DMS153 (cell line): ENCODE measurements at regions not wholly inside any gene's neighbourhood (a gene's known extent, or its start where the extent isn't known, plus 50 kb on each side); places are given as distances from the start of the nearest gene placed in this dataset.
A peak's percentile ranks its signal among the peaks of the same experiment; 100 is the strongest.

Source experiments
- DNase-seq: peaks from one replicate; lab custom pipeline; 2025; lab: John Stamatoyannopoulos, UW

- DNase-seq: no peak
Observed at GRCh38 chr16:52103791-52104190, 443.2 kb downstream of the TOX3 start.

- DNase-seq: no peak
Observed at GRCh38 chr16:52101246-52101645, 445.7 kb downstream of the TOX3 start.

- DNase-seq: peak; percentile 63
Observed at GRCh38 chr16:52099382-52099781, 447.6 kb downstream of the TOX3 start.

- peak; percentile 23 for DNase-seq
Observed at GRCh38 chr16:52095471-52095870, 451.5 kb downstream of the TOX3 start.

- no peak for DNase-seq
Observed at GRCh38 chr16:52092126-52092525, 454.8 kb downstream of the TOX3 start.

- DNase-seq: no peak
Observed at GRCh38 chr16:52090080-52090479, 456.9 kb downstream of the TOX3 start.

GRCh38 chr16:52089476-52089875 is 457.5 kb downstream of the TOX3 start:
- no peak for DNase-seq

- DNase-seq: no peak
Observed at GRCh38 chr16:52086901-52087300, 460.0 kb downstream of the TOX3 start.

GRCh38 chr16:52078716-52079655 is 468.0 kb downstream of the TOX3 start:
- DNase-seq: peak; percentile 67

- no peak for DNase-seq
Observed at GRCh38 chr16:52077607-52078006, 469.3 kb downstream of the TOX3 start.

GRCh38 chr16:52076801-52077201 is 470.1 kb downstream of the TOX3 start:
- DNase-seq: no peak

GRCh38 chr16:52076332-52076731 is 470.6 kb downstream of the TOX3 start:
- no peak for DNase-seq

- no peak for DNase-seq
Observed at GRCh38 chr16:52074133-52074532, 472.8 kb downstream of the TOX3 start.

GRCh38 chr16:52073024-52073423 is 473.9 kb downstream of the TOX3 start:
- no peak for DNase-seq

- DNase-seq: no peak
Observed at GRCh38 chr16:52071101-52071500, 475.8 kb downstream of the TOX3 start.

- DNase-seq: no peak
Observed at GRCh38 chr16:52070341-52071057, 476.4 kb downstream of the TOX3 start.

- DNase-seq: peak; percentile 14
Observed at GRCh38 chr16:52069866-52070265, 477.1 kb downstream of the TOX3 start.

GRCh38 chr16:52068447-52069074 is 478.4 kb downstream of the TOX3 start:
- peak; percentile 48 for DNase-seq

GRCh38 chr16:52066962-52067361 is 480.0 kb downstream of the TOX3 start:
- DNase-seq: no peak

GRCh38 chr16:52056259-52056658 is 490.7 kb downstream of the TOX3 start:
- no peak for DNase-seq

- DNase-seq: no peak
Observed at GRCh38 chr16:52055381-52055780, 491.6 kb downstream of the TOX3 start.

- no peak for DNase-seq
Observed at GRCh38 chr16:52054326-52054725, 492.6 kb downstream of the TOX3 start.

- DNase-seq: no peak
Observed at GRCh38 chr16:52052818-52053217, 494.1 kb downstream of the TOX3 start.
